ENCODE measurements at regions not wholly inside any gene's neighbourhood (a gene's known extent, or its start where the extent isn't known, plus 50 kb on each side); places are given as distances from the start of the nearest gene placed in this dataset.

DNA sequence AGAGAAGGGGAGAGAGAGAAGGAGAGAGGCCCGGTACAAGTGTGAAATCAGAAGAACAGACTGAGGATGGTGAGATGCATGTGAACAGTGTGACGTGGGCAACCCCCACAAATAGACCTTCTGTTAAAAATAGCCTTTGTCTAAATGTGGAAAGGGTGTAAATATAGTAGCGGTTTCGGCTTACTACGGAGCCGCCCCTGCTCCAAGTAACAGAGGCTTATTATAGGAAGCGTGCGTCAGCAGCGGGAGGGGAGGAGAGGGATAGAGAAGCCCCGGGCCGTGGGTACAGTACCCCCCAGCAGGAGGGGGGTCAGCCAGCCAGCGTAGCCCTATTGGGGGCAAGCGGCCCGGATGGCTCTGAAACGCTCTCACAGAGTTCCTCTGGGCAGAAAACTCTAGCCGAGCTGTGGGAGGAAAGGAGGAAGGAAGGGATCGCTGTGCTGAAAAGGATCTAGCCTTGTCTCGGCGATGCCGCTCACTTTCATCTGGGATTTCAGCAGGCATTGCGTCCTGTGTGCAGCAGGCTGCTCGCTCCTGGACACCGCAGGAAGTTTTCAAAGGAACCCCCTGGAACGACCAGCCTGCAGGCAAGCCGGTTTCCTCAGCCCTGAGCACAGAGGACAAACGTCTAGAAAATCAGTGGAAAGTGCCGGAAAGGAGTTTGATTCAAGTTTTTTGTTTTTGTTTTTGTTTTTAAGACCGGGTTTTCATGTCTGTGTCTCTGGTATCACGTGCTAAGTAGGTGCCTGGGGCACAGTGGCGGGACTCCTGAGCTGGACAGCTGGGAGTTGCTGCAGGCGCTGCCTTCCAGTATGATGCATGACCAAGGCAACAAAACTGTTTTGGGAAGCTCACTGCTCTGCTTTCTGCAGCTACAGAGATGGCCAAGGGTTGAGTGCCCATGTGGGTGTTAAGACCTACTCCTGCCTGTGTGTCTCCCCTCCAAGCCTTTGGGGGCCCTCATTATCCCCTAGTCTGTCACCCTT is 146.6 kb downstream of the SEC61B start:
- Histone ChIP-seq H3K36me3 (ENCODE audit: control insufficient read depth, insufficient read depth, low read length) (no peaks in the 10 kb centered on the region), H3K79me2 (ENCODE audit: control insufficient read depth, insufficient read depth, low read length) (no peaks in the 10 kb centered on the region), H3K27ac (ENCODE audit: extremely low read depth, low read depth, low read length) (no peak overlapping the region), H3K9me3 (replicated peaks; ENCODE audit: control insufficient read depth, insufficient read depth, low read depth, low read length) (no peaks in the 10 kb centered on the region), H3K9me1 (ENCODE audit: control insufficient read depth, insufficient read depth, low read length) (peaks cover 3% of the 10 kb centered on the region), H2AFZ (ENCODE audit: low read depth, low read length) (no peak overlapping the region), H3K4me3 (no peak overlapping the region), H3K4me1 (replicated peaks in 1 of 2; ENCODE audit: control insufficient read depth in 2 of 2, insufficient read depth in 2 of 2, low read length in 2 of 2) (no peaks in the 10 kb centered on the region), H4K20me1 (replicated peaks; ENCODE audit: control insufficient read depth, insufficient read depth, low read length) (peaks cover 7% of the 10 kb centered on the region; the same call in 1 of the 2 replicates), H3K27me3 (ENCODE audit: control insufficient read depth in 2 of 2, insufficient read depth in 2 of 2, low read length in 2 of 2) (peaks cover 17 to 53% of the 10 kb centered on the region in 2 experiments), H3K4me2 (ENCODE audit: insufficient read depth, low read length) (no peak overlapping the region), H3K9ac (ENCODE audit: insufficient read depth in 1 of 2, low read depth in 2 of 2, low read length in 2 of 2) (no peak overlapping the region)
- CTCF ChIA-PET (ENCODE audit: low intra/inter-chr PET ratio), result no interaction called here
- TF ChIP-seq SMAD4 (CRISPR knock-in tag; conservative IDR thresholded peaks at IDR 0.05), result no peak
- TF ChIP-seq MEF2D (tag; conservative IDR thresholded peaks at IDR 0.05; ENCODE audit: low read depth), result peak; percentile 97
- TF ChIP-seq, protein P1, sequence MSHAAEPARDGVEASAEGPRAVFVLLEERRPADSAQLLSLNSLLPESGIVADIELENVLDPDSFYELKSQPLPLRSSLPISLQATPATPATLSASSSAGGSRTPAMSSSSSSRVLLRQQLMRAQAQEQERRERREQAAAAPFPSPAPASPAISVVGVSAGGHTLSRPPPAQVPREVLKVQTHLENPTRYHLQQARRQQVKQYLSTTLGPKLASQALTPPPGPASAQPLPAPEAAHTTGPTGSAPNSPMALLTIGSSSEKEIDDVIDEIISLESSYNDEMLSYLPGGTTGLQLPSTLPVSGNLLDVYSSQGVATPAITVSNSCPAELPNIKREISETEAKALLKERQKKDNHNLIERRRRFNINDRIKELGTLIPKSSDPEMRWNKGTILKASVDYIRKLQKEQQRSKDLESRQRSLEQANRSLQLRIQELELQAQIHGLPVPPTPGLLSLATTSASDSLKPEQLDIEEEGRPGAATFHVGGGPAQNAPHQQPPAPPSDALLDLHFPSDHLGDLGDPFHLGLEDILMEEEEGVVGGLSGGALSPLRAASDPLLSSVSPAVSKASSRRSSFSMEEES (CRISPR knock-in tag; IDR thresholded peaks at IDR 0.05), result 0 out of 2 replicates have a peak, but pooled peaks have one; percentile 4
- no peak for FAIRE-seq
- in situ Hi-C loops (cut with MboI), result loop anchor here (10.0 kb wide), 1 partner anchor 174 kb away; no protein-coding TSS in a partner anchor
- intact Hi-C loops (cut with micrococcal nuclease), result no loop called here
- POLR2A ChIA-PET, result no interaction called here
- 3% methylated on average over 29 of the region's 31 CpGs for WGBS (ENCODE audit: insufficient coverage, low coverage, missing lambda C conversion rate)
- DNase-seq (ENCODE audit: extremely low read depth in 1 of 4, low spot score in 3 of 4), result no peak
- no TSS peak for BruUV-seq (replicated peaks)
- no peak for ATAC-seq
